COLO829 (cell line): ENCODE measurements at regions not wholly inside any gene's neighbourhood (a gene's known extent, or its start where the extent isn't known, plus 50 kb on each side); places are given as distances from the start of the nearest gene placed in this dataset.

Source experiments
- DNase-seq: peaks from one replicate; pipeline ENCODE4 v3.0.0; 2012; ENCODE audit warnings: low spot score

DNA sequence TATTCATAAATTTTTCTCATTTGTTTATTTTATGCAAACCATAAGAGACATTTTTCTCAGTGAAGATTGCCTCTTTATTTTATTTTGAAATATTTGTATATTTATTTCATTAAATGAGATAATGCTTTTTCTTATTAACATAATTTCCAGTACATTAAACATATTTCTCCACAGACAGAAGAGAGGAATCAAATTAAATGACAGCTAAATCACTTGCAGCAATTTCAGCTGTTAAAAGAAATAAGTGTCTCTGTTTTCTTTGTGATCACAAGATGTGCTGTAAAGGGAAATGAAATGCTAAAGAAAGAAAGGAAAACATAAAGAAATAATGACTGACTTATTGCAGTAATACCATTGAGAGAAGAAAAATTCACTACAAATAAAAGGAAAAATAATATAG, 414.0 kb upstream of the FANCL start:
- DNase-seq, result no peak

DNA sequence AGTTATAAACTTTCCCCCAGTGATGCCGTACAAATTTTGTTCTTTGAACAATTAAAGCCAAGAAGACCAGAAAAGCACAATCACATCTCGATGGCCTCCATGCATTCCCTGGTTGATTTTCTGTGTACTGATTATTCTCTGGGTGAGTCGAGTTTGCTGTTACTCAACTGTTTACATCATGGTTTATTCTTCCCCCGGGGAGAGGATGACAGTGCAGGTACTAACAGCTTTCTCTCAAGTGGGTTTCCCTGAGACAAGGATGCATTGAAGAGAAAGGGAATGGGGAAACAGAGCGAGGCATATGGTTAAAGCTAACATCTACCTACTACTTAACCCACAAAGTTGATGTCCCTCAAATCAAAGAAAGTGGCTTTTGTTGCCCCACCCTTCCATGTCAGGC, 410.8 kb upstream of the FANCL start:
- DNase-seq, result no peak

DNA sequence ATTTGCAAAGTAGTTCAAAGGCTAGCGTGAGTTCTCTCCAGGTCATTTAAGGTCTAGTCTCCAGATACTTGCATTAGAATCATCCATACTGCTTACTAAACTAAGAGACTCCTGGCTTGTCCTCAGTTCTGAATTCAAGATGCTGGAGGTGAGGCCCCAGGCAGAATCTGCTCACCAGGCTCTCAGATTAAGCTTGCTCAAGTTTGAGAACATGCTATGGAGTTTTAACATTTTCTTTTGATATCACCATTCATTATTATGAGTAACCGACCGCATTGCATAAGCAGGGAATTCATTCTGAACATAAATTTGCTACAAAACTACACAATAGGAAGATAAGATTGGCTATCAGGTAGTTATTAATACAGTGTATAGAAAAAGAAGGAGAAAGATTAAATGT, 409.7 kb upstream of the FANCL start:
- DNase-seq, result no peak

DNA sequence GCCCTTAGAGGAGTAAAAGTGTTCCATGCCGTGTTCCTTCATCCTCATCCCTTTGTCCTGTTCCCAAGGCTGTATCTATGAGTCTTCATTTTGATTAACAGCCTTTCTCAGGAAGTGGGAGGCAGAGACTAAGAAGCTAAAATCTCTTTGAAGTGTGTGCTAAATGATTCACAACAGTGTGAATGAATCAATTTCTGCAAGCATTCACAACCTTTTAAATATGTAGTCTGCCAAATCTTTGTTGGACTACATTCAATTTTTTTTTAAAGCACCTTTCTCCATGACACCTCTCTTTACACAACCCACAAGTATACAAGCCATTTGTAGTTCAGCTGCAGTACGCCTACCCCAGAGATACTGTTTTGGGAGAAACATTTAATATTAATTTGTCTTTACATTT, 408.6 kb upstream of the FANCL start:
- DNase-seq, result no peak

DNA sequence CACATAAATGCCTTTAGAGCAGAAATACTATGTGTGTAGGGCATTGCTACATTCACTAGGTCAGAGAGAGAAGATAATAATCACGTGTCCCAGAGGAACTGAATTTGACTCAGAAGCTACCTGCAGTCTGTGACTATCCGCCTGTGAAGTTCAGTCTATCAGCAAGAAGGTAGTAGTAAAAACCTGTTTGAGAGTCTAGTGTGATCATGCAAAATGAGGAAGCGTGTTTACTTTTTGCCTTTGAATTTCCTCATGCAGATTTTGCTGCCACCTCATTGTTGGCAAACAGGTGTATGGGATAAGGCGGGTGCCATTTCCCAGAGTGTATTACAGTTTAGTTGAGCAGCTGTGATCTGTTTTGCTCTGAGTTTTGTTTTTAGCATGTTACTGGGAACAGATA, 403.9 kb upstream of the FANCL start:
- no peak for DNase-seq

DNA sequence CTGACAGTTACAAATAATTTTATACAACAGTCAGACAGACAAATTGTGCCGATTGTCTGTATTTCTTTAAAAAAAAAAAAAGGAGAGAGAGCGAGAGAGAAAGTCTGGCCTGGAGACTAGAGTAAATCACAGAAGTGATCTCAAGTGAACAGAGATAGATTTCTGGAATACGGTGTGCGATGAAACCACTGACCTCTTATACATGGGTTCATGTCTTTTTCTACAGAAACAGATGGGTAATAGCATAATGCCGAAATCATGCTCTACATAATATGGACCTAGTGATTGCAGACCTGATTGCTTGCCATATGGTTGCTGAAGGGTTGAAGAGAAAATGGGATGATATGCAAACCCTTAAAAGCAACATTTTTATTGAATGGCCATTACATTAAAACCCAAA, 403.3 kb upstream of the FANCL start:
- no peak for DNase-seq

DNA sequence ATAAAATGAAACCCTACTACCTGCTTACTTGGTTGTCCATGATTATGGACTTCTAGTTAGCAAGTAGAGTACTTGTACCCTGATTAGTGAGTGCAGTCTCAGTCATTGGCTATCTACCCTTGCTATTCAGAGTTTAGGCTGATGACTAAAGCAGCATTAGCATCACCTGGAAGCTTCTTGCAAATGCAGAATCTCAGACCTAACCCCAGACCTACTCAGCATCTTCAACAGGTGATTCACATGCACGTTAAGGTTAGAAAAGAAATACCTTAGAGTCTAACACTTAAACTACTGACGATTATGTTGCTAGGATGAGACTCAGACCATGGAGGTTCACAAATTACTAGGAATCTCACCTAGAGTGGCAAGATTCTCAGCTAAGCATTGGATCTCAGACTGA, 399.9 kb upstream of the FANCL start:
- no peak for DNase-seq

DNA sequence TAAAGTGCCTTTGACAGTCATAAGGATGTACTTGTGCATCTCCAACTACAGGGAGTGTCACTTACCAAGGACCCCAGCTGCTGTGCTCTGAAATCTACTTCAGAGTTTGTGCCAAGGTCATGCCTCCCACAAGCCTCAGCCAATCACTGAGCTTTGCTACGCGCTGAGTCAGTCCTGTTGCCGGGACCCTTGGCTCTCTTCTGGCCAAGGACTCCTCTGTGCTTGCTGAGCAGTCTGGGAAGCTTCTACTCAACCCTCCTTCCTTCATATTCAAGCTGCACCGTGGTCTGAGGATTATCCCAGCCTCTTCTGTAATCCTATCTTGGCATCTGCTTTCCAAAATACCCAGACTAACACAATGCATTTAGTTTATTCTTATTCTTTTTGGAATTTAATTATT, 398.9 kb upstream of the FANCL start:
- DNase-seq, result no peak

DNA sequence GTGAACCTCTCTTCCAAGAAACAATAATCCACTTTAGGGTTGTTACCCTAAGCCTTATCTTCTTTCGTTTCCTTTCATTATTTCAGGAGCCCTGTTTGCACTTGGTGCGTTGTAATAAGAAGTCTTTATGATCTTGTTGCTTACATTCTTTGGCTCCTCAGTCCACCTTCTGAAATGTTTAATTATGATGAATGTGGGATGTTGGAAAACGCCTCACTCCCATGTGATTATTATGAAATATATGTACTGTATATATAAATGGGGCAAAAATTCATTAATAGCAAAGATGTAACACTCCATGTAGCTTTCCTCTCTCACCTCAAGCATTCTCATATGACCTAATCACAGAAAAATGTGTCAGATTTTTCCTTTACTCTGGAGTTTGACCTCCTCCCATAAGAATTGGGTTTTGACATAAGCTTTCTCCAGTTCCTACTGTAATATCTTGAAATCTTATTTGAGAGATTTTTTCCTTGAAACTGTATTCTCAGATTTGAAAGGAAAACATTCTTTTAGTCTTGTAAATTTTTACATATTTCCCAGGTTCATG, 397.2 kb upstream of the FANCL start:
- DNase-seq, result no peak

DNA sequence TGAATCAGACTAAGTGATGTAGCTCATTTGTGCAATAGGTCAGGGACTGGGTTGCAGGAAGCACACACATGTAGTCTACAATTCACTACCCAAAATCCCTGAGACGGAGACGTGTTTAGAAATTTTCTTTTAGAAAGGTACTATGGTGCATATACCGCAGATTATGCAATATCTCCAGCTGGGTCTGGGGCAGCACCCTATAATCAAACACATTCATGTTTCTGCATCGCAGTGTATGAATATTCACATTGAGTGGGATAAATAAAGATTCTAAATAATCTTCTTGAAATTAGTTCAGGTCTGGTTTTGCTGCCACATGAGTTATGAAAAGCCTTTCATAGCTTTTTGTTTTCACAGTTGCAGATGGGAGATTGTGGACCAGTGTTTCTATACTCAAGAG, 395.7 kb upstream of the FANCL start:
- DNase-seq, result no peak

DNA sequence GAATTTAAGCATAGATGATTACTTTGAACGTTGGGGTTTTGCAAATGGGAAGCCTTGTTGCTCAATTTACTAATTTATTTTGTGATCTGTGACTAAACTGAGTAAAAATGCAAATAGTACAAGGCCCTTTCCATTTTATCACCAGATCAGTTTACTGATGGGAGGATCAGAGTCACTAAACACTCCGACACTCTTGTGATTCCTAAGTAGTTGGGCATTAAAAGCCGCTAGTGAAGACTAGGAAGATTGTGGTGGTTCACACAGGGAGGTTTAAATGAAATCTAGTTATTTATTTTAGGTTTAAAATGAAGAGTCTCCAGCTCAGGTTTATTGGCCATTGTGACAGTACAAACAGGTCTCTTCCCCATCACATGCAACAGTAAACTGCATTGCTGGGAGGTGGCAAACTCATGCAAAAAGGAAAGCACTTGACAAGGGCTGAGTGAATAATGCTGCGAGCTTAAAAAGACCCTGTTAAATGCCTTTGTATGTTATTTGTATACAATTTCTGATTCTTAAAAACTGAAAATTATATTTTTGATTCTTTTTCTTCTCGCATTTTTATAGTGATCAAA, 394.8 kb upstream of the FANCL start:
- DNase-seq, result no peak

DNA sequence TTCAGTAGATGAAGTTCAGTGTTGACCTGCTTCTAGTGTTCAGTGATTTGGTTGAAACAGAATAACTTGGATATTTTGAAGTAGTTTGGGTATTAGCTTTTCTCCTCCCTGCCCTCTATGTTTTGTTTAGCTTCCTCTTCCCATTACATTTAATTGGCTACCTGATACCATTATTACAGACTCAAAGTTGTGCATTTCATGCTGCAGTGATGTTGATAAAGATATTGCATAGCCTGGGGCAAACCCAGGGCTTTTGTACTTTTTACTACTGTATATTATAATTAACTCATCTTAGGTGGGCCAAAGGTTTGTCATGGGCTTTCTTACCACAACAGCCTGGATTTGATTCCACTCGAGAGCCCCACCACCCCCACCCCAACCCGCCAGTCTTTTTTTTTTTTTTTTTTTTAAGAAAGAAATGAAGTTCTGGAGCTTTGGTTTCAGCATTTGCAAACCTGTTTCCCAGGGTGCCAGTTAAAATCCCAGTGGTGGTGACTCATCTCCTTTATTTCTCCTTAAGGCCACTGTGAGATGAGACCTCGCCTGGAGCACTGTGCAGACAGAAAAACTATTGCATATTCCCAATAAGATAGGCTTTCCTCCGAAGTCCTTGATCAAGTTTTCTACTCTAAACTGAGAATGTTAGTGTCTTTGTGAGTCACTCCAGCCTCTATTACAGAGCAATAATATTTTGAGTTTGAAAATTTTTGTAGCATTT, 393.7 kb upstream of the FANCL start:
- no peak for DNase-seq

DNA sequence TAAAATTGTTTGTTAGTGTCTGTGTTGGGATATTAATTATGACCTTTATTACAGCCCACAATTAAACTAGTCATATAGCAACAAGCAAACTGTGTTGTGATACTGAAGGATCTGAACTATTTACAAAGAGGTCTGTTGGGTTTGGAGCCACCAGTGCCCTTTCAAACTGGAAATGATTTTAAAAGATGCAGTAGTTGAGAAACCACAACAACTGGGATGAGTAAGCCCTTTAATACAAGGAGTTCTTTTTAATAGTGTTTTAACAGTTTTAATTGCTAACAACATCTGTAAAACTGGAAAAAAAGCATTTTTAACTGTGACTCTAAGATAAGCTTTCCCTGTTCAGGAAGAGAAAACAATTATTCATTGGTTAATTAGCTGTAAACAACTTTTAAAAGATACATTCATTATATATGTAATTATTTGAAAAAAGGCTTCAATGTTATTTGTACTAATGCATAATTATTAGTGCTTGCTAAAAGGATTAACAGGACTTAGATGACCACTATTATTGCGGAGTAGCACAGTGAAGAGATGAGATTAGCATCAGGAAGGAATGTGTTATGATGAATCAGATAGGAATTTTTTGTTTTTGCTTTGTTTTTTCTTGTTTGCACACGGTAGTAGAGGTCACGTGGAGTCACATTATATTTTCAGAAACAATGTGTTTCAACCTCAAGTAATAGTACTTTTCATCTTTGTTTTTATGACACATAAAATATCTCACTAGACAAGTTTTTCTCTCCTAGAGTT, 392.7 kb upstream of the FANCL start:
- peak; percentile 8 for DNase-seq

DNA sequence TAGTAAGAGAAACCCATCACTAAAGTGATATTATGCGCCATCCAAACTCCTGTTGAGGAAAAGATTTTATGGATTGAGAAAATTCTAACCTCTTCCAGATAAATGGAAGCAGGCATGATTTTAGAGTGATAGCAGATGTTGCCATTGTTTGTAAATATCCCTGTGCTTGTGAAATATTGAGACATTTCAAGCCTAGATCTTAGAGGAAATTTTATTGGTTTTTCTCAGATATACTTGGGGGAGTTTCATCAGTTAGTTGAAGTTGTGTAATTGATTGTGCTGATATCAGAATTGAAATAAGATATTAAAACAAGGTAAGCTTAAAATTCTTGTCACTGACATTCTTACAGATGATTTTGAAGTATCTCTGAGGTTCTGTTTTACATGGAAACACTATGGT, 390.9 kb upstream of the FANCL start:
- DNase-seq, result no peak

DNA sequence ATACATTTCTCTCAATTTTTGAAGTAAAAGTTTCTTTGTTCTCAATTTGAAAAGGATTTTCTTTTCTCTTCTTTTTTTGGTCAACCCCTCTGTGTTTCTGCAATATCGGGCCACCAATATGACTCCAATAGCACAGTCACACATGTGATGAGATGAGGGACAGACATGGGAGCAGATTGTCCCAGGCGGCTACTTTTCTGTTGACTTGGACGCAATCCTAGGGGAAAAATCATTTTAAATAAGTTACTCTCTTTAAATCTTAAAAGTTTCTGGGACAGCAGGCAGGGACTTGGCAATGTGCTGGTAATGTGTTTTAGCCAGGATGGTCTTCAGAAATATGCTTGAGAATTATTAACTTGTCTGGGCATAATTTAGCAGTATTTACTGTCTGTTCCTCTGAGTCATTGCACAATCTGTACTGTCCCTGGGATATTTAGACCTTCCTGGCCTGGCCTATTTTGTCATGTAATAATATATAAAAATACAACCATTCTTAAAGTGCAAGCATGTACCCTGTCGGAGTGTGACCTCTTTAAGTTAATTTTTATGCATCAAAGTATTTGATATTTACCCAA, 388.5 kb upstream of the FANCL start:
- no peak for DNase-seq

DNA sequence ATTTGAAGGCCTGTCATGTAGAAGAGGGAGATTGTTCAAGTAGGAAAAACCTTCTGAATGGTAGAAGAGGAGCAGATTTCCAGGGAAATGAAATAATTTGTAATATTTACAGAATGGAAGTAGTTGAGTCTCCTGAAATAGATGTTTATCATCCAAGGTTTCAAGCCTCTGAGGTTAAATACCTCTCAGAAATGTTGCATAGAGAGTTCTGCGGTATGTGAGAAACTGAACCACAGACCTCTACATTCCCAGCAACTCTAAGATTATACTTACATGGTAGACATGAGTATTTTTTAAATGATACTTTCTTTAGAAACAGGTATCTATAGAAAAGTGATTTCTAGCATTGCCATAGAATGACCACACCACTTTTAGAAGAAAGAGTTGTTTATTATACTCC, 379.8 kb upstream of the FANCL start:
- DNase-seq, result no peak

DNA sequence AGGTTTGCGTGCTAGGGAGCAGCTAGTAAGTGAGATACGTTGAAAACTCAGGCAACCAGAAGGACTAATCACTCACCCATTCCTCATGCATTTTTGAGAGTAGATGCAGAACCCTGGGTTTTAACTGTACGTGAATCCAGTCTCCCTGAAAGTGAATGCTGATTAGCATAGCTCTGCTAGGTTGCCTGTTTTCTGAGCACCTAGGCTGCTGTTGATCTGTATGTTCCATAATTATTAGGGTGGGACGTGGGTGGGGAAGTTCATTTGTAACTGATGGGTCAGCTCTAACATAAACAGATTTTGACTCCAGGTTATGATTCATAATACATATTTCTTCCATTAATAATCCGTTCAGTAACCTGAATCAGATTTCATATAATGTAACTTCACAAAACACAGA, 379.0 kb upstream of the FANCL start:
- no peak for DNase-seq

DNA sequence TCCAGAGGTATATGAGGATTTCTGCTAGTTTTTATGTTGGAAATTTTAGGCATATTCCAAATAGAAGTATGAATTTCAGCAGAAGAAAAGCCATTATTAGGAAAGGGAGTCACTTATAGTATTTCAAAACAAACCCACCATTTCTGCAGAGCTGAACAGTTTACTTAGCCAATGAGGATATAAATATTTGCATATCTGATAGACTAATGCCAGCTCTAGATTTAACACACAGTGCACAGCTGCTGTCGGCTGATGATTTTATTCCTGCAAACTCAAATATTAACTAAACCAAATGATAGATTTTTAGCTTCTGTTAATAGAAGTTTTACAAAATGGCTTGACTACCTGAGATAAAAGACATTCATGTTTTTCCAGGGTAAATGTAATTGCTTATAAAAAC, 375.8 kb upstream of the FANCL start:
- DNase-seq, result no peak

DNA sequence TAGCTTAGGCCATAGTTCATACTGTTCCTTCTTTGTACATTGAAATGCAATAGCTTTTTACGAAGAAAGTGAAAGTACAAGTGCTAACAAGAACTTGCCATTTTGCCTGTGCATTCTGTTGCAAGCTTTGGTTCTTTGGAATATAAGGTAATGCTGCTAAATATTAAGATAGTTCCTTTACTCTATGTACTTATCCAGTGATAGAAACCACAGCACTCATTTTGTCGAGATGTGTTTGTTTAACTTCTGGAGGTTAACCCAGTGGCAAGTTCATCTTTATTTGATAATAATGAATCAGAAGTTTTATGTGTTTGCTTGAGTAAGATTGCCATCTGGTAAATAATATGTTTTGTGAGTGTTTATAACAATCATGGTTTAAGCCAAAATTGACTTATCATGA, 373.1 kb upstream of the FANCL start:
- no peak for DNase-seq

DNA sequence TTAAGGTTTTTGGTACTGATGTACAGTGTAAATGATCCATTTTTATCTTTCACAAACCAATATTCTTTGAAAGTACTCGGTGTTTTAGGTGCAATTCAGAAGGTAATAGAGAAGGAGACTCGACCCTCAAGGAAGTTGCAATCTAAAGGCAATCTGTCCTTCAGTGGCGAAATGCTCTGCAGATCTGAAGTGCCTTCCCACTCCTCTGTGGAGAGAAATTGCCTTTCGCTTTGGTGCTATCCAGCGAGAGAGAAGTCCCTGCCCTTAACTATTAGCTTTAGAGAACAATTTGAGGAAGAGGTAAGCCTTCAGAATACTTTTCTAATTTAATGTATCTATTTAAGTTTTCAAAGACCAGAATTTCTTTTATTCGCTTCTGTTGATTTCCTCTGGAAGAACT, 371.8 kb upstream of the FANCL start:
- DNase-seq, result no peak

DNA sequence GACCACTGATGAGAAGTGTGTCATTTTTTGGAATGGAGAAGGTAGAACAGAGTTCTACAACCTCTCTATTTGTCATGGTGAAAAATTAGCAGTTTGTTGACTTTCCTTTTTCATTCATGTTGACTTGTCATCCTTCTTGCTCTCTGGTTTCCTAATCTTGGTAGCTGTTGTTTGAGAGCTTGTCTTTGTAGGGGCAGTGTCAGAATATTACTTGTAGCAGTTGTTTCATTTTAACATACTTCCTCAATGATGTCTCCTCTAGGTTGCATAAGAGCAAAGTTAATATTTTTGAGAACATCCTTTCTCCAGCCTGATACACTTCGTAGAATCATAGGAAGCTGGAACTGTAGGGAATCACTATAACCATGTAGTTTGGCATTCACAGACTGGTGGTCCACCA, 368.2 kb upstream of the FANCL start:
- no peak for DNase-seq

DNA sequence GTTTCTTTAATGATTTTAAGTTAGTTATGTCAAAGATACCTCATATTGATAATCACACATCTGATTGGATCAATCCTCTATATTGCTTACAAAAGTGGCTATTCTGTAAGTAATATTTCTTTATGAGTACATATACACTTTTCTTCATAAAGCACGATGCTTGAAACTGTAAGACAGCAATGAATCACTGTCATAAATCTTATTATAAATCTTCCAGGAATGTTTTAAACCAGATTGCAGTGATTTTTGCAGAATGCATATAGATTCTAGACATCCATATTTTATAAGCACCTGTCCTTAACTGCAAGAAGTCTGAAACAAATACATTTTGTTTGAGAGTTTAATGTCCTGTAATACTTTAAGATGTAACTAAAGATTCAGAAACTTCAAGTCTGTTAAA, 367.0 kb upstream of the FANCL start:
- DNase-seq, result no peak

DNA sequence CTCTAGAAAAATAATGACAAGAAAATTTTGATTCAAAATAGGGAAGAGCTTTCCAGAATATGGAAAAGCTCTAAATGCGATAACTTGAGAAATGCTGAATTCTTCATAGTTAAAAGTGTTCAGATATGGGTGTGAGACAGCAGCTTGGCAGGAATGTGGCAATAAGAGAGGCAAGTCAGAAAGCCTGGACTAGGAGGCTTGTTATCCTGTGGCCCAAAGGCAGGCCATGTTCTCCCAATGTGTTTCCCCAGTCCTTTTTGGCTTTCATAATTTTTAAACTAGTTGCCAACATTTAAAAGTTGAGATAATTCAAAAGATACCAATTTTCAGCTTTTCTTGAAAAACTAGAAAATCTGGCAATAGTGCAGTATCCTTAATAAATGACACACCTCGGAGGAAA, 366.3 kb upstream of the FANCL start:
- no peak for DNase-seq
